IMR-90 (cell line): ENCODE measurements at regions not wholly inside any gene's neighbourhood (a gene's known extent, or its start where the extent isn't known, plus 50 kb on each side); places are given as distances from the start of the nearest gene placed in this dataset.

Source experiments
- BHLHE40 ChIP-seq: fragments of 150-350 bp; IDR thresholded peaks from 2 replicates; pipeline ENCODE4 v1.6.1; 2016; ENCODE audit warnings: mild to moderate bottlenecking, low read depth, low read length
- CEBPB ChIP-seq: IDR thresholded peaks from 2 replicates; pipeline ENCODE4 v1.6.1; 2012; ENCODE audit warnings: low read depth, low read length, improper control_type of control experiment
- CTCF ChIP-seq: conservative IDR thresholded peaks from 2 replicates; pipeline ENCODE4 v1.5.1; 2012; ENCODE audit warnings: mild to moderate bottlenecking, low read depth, low read length, improper control_type of control experiment
- ELK1 ChIP-seq: fragments of 150-350 bp; IDR thresholded peaks from 2 replicates; pipeline ENCODE4 v1.6.1; 2016; ENCODE audit warnings: low read depth, mild to moderate bottlenecking, low read length, moderate library complexity, borderline replicate concordance
- MAZ ChIP-seq: IDR thresholded peaks from 2 replicates; pipeline ENCODE4 v1.6.1; 2012; ENCODE audit warnings: low read depth, mild to moderate bottlenecking, low read length, improper control_type of control experiment, moderate library complexity, borderline replicate concordance
- MXI1 ChIP-seq: IDR thresholded peaks from 2 replicates; pipeline ENCODE4 v1.6.1; 2012; ENCODE audit warnings: low read depth, mild to moderate bottlenecking, low read length, moderate library complexity, borderline replicate concordance
- NFE2L2 ChIP-seq: fragments of 150-350 bp; IDR thresholded peaks from 2 replicates; pipeline ENCODE4 v1.6.1; 2016; ENCODE audit warnings: low read depth, mild to moderate bottlenecking, low read length
- POLR2A ChIP-seq: IDR thresholded peaks from 2 replicates; pipeline ENCODE4 v1.6.1; 2012; ENCODE audit warnings: mild to moderate bottlenecking, low read depth, low read length
- RAD21 ChIP-seq: IDR thresholded peaks from 2 replicates; pipeline ENCODE4 v1.6.1; 2012; ENCODE audit warnings: low read length, improper control_type of control experiment
- RCOR1 ChIP-seq: IDR thresholded peaks from 2 replicates; pipeline ENCODE4 v1.6.1; 2012; ENCODE audit warnings: mild to moderate bottlenecking, low read length, improper control_type of control experiment; ENCODE audit not compliant: insufficient replicate concordance
- RFX5 ChIP-seq: IDR thresholded peaks from 2 replicates; pipeline ENCODE4 v1.8.0; 2012; ENCODE audit warnings: low read depth, mild to moderate bottlenecking, low read length, moderate library complexity
- SMC3 ChIP-seq: fragments of 150-350 bp; IDR thresholded peaks from 2 replicates; pipeline ENCODE4 v1.6.1; 2016; ENCODE audit warnings: low read depth, mild to moderate bottlenecking, antibody characterized with exemption, low read length, moderate library complexity
- USF2 ChIP-seq: fragments of 150-350 bp; IDR thresholded peaks from 2 replicates; pipeline ENCODE4 v1.6.1; 2017; ENCODE audit warnings: mild to moderate bottlenecking, antibody characterized with exemption, low read length, low read depth

GRCh38 chr2:7559791-7560190 lies 642.6 kb downstream of the RNF144A start:
- TF ChIP-seq CTCF (no peak), ELK1 (no peak), MXI1 (no peak), RFX5 (no peak), CEBPB (no peak), NFE2L2 (no peak), MAZ (no peak), POLR2A (no peak), SMC3 (no peak), USF2 (no peak), BHLHE40 (no peak), RAD21 (no peak), RCOR1 (no peak)
